HCT116 (cell line): ENCODE measurements at regions not wholly inside any gene's neighbourhood (a gene's known extent, or its start where the extent isn't known, plus 50 kb on each side); places are given as distances from the start of the nearest gene placed in this dataset.

Experiments
- ATAC-seq: fragments of 200-7000 bp; cut with Tn5 transposase; 2 replicates; pipeline ENCODE4 v1.9.1; 2020; ENCODE audit warnings: mild to moderate bottlenecking, moderate library complexity
- BruUV-seq: library from RNA; stranded (reverse); fragments of 400-500 nt; replicated peaks from 2 replicates; lab custom pipeline; 2021; lab: Mats Ljungman, UMichigan
- CTCF ChIA-PET: fragments of 300-600 bp; sonication (Branson Sonifier 250); formaldehyde crosslinking; loops from one replicate; lab custom pipeline; 2021; ENCODE audit warnings: antibody characterized with exemption; lab: Charles Lee
- POLR2A ChIA-PET: fragments of 300-600, 350-600 bp; sonication (Branson Sonifier 250); formaldehyde crosslinking; loops from one replicate; lab custom pipeline; 2021; ENCODE audit warnings: antibody characterized with exemption; lab: Charles Lee
- RAD21 ChIA-PET, 2 experiments: fragments of 300-600 bp; sonication (Branson Sonifier 250); formaldehyde crosslinking; loops; one replicate each; lab custom pipeline; 2023; ENCODE audit warnings: low total read pairs in 2 of 2; ENCODE audit not compliant: uncharacterized antibody in 2 of 2, unreplicated experiment in 2 of 2, low non-redundant PET in 1 of 2; lab: Charles Lee
- DNase-seq: peaks from one replicate; pipeline ENCODE4 v3.0.0-alpha.2; 2010; ENCODE audit warnings: low read depth, low spot score
- H2AFZ ChIP-seq: fragments of 200-600 bp; shearing (Covaris generic), sonication (generic); 2 replicates; pipeline ENCODE4 v1.6.1; 2017; ENCODE audit warnings: low read depth, mixed run types, mixed read lengths, antibody characterized with exemption, low read length; ENCODE audit not compliant: poor library complexity, severe bottlenecking
- H3K27ac ChIP-seq: 2 replicates; pipeline ENCODE4 v1.5.1; 2012; ENCODE audit warnings: low read depth, low read length
- H3K27me3 ChIP-seq: fragments of 200-600 bp; sonication (generic); 2 replicates; pipeline ENCODE4 v1.6.1; 2016; ENCODE audit warnings: mixed run types, low read length, mixed read lengths; ENCODE audit not compliant: insufficient read depth
- H3K36me3 ChIP-seq, 2 experiments: fragments of 200-500 bp in 1 of 2; fragments of 200-600 bp in 1 of 2; sonication (Bioruptor generic) in 1 of 2; sonication (generic) in 1 of 2; 2 replicates each; pipeline versions ENCODE4 v1.5.1 to v1.6.1; 2014 to 2016; ENCODE audit warnings: low read length in 2 of 2, inconsistent platforms in 1 of 2, mixed read lengths in 1 of 2, mixed run types in 1 of 2; ENCODE audit not compliant: insufficient read depth in 2 of 2, control insufficient read depth in 1 of 2
- H3K4me1 ChIP-seq, 2 experiments: fragments of 200-600 bp in 1 of 2; sonication (generic) in 1 of 2; 2 replicates each; pipeline versions ENCODE4 v1.5.1 to v1.6.1; 2012 to 2017; ENCODE audit warnings: low read length in 2 of 2, inconsistent platforms in 1 of 2, mild to moderate bottlenecking in 1 of 2, mixed read lengths in 1 of 2, mixed run types in 1 of 2, moderate library complexity in 1 of 2; ENCODE audit not compliant: insufficient read depth in 2 of 2, control insufficient read depth in 1 of 2
- H3K4me2 ChIP-seq: fragments of 200-600 bp; sonication (generic); 2 replicates; pipeline ENCODE4 v1.6.1; 2017; ENCODE audit warnings: mixed run types, low read length, mixed read lengths
- H3K4me3 ChIP-seq, 2 experiments: fragments of 200-600 bp in 1 of 2; sonication (generic) in 1 of 2; replicated peaks in 1 of 2; 2 replicates each; pipeline ENCODE4 v1.5.1; 2011 to 2016; ENCODE audit warnings: low read length in 2 of 2, control low read depth in 1 of 2, low read depth in 1 of 2, mild to moderate bottlenecking in 1 of 2, mixed read lengths in 1 of 2, mixed run types in 1 of 2
- H3K79me2 ChIP-seq: fragments of 200-600 bp; sonication (generic); 2 replicates; pipeline ENCODE4 v1.6.1; 2017; ENCODE audit warnings: mild to moderate bottlenecking, mixed run types, low read length, moderate library complexity, mixed read lengths; ENCODE audit not compliant: insufficient read depth
- H3K9ac ChIP-seq: fragments of 200-600 bp; sonication (generic); 2 replicates; pipeline ENCODE4 v1.6.1; 2016; ENCODE audit warnings: low read length, mixed read lengths
- H3K9me2 ChIP-seq: fragments of 200-600 bp; sonication (generic), shearing (Covaris generic); 2 replicates; pipeline ENCODE4 v1.6.1; 2017; ENCODE audit warnings: mixed run types, mild to moderate bottlenecking, moderate library complexity; ENCODE audit not compliant: insufficient read depth
- H3K9me3 ChIP-seq, 2 experiments: fragments of 200-500 bp in 1 of 2; fragments of 200-600 bp in 1 of 2; sonication (Bioruptor generic) in 1 of 2; sonication (generic) in 1 of 2; 2 replicates each; pipeline ENCODE4 v1.6.1; 2014 to 2017; ENCODE audit warnings: low read length in 2 of 2, mixed read lengths in 2 of 2, inconsistent platforms in 1 of 2, low read depth in 1 of 2, mild to moderate bottlenecking in 1 of 2, mixed run types in 1 of 2, moderate library complexity in 1 of 2; ENCODE audit not compliant: control insufficient read depth in 1 of 2, insufficient read depth in 1 of 2
- H4K20me1 ChIP-seq: fragments of 200-600 bp; sonication (generic), shearing (Covaris generic); 2 replicates; pipeline ENCODE4 v1.6.1; 2017; ENCODE audit warnings: mixed run types, mild to moderate bottlenecking, moderate library complexity; ENCODE audit not compliant: insufficient read depth
- ATF3 ChIP-seq: IDR thresholded peaks from 2 replicates; pipeline ENCODE4 v1.6.1; 2012
- EZH2 ChIP-seq: fragments of 200-600 bp; sonication (generic); IDR thresholded peaks from 2 replicates; pipeline ENCODE4 v1.6.1; 2017; ENCODE audit warnings: antibody characterized with exemption, mixed run types
- EZH2phosphoT487 ChIP-seq: fragments of 200-600 bp; IDR thresholded peaks from 2 replicates; pipeline ENCODE4 v1.6.1; 2018; ENCODE audit warnings: antibody characterized with exemption, borderline replicate concordance
- MAX ChIP-seq: IDR thresholded peaks from 2 replicates; pipeline ENCODE4 v1.6.1; 2012
- POLR2A ChIP-seq: IDR thresholded peaks from 2 replicates; pipeline ENCODE4 v1.7.0; 2011; ENCODE audit warnings: borderline replicate concordance; ENCODE audit not compliant: insufficient read depth, insufficient read length; ENCODE audit errors: extremely low read depth
- SP1 ChIP-seq: IDR thresholded peaks from 2 replicates; pipeline ENCODE4 v1.6.1; 2012; ENCODE audit warnings: low read depth
- SRF ChIP-seq: IDR thresholded peaks from 2 replicates; pipeline ENCODE4 v1.6.1; 2012; ENCODE audit warnings: low read depth
- TCF7L2 ChIP-seq: IDR thresholded peaks from 2 replicates; pipeline ENCODE4 v1.7.0; 2011; ENCODE audit warnings: borderline replicate concordance, inconsistent platforms; ENCODE audit not compliant: insufficient read depth, insufficient read length; ENCODE audit errors: extremely low read depth
- ZBTB33 ChIP-seq: IDR thresholded peaks from 2 replicates; pipeline ENCODE4 v1.6.1; 2011; ENCODE audit warnings: mild to moderate bottlenecking, low read length, moderate library complexity; ENCODE audit not compliant: insufficient replicate concordance; ENCODE audit errors: extremely low read depth
- ZFX ChIP-seq: fragments of 450-650 bp; IDR thresholded peaks from 2 replicates; pipeline ENCODE4 v1.6.1; 2017
- ZNF274 ChIP-seq: fragments of 200-500 bp; sonication (Bioruptor generic); IDR thresholded peaks from 2 replicates; pipeline ENCODE4 v1.6.1; 2014; ENCODE audit warnings: mild to moderate bottlenecking, low read depth, low read length, inconsistent platforms
- intact Hi-C: fragments of 100-400 bp; cut with micrococcal nuclease; formaldehyde crosslinking; loops from 2 replicates; pipeline ENCODE4 v1.10.0; 2022

GRCh38 chr6:90446164-90446563 is 140.7 kb downstream of the MAP3K7 start:
- CTCF ChIA-PET = no interaction called here
- Histone ChIP-seq H3K27ac (no peak overlapping the region), H3K4me3 (no peak overlapping the region)
- TF ChIP-seq SRF (no peak), MAX (no peak), ZNF274 (no peak), EZH2phosphoT487 (no peak), TCF7L2 (no peak), ZBTB33 (no peak), ATF3 (no peak), POLR2A (no peak), ZFX (no peak), SP1 (no peak), EZH2 (no peak)
- TF ChIP-seq, all 23 proteins: peak for 0
- H3K4me1 ChIP-seq = no peaks in the 10 kb centered on the region
- no peaks in the 10 kb centered on the region for H3K9me2 ChIP-seq
- H3K36me3 ChIP-seq = no peaks in the 10 kb centered on the region
- no peaks in the 10 kb centered on the region for H4K20me1 ChIP-seq
- no peak overlapping the region for H3K9ac ChIP-seq
- no peaks in the 10 kb centered on the region for H3K27me3 ChIP-seq
- BruUV-seq = no TSS peak
- DNase-seq (no peak), ATAC-seq (no peak)
- intact Hi-C loops = no loop called here
- RAD21 ChIA-PET = no interaction called here
- no peak overlapping the region for H2AFZ ChIP-seq
- no peak overlapping the region for H3K4me2 ChIP-seq
- H3K79me2 ChIP-seq = no peaks in the 10 kb centered on the region
- POLR2A ChIA-PET = no interaction called here
- H3K9me3 ChIP-seq = no peaks in the 10 kb centered on the region
